ENCODE measurements at regions not wholly inside any gene's neighbourhood (a gene's known extent, or its start where the extent isn't known, plus 50 kb on each side); places are given as distances from the start of the nearest gene placed in this dataset.
"Not testable (repeated sequence)": the region's sequence is repeated elsewhere in the genome, so short reads cannot be mapped to it uniquely, and the experiment has no call there.

GRCh38 chr7:131683536-131684125 lies 127.2 kb upstream of the PODXL start:
- FAIRE-seq: no peak
- DNase-seq (ENCODE audit: low spot score): no peak

GRCh38 chr7:131681961-131682360 lies 125.5 kb upstream of the PODXL start:
- DNase-seq (ENCODE audit: low spot score): no peak
- FAIRE-seq: no peak

GRCh38 chr7:131679071-131679470 lies 122.6 kb upstream of the PODXL start:
- DNase-seq (ENCODE audit: low spot score); FAIRE-seq: not testable (repeated sequence)

- DNase-seq (ENCODE audit: low spot score); FAIRE-seq: not testable (repeated sequence)
Observed at GRCh38 chr7:131676850-131677249, 120.4 kb upstream of the PODXL start.

DNA sequence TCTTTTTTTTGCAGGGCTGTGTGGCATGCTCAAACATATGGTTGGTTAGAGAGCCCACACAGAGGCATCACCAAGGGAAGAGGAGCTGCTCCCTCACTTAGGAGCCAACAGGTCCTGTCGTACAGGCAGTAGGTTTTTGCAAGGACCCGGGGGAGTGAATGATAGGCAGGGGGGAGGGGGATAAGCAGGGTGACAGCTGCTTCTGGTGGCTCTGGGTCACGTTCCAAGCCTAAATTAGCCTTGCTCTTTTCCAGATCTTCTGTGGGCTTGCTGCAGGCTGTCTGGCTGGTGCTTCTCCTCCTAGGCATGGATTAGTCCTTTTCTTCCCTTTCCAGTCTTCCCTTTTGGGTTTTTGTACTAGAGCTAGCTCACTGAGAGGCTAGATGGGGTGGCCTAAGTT lies 117.7 kb upstream of the PODXL start:
- no peak for DNase-seq (ENCODE audit: low spot score)
- FAIRE-seq: no peak

GRCh38 chr7:131673576-131673975 lies 117.1 kb upstream of the PODXL start:
- DNase-seq (ENCODE audit: low spot score): no peak
- no peak for FAIRE-seq

DNA sequence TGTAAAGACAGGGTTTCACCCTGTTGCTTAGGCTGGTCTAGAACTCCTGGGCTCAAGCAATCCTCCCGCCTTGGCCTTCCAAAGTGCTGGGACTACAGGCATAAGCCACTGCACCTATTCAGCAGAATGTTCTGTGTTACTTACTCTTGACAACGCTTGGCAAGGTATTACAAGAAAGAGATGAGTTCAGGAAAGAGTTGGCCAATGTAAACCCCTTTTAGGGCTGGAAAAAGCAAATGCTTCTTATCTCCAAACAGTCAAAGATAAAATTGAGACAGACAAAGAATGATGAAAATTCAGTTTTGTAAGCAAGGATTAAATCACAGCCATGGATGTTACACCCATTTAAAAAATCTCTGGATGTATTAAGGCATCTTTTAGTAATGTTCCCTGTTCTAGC lies 114.0 kb upstream of the PODXL start:
- no peak for DNase-seq (ENCODE audit: low spot score)
- FAIRE-seq: no peak

DNA sequence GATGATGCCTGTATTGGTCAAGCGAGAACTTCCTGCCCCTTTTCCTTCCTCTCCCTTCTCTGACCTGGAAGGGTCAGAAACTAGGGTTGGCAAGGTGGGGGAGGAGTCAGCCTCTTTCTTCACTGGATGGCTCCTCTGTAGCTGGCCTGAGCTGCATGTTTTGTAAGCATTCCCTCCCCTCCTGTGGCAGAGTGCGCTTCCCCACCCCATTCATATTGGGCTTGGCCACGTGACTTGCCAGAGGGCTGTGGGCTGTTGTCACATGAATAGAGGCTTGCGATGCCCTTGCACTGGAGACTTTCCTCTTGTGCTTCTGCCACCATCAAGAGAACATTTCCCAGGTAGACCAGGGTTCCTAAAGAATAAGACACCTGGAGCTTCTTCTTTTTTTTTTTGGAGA lies 111.3 kb upstream of the PODXL start:
- no peak for FAIRE-seq
- no peak for DNase-seq (ENCODE audit: low spot score)

GRCh38 chr7:131665021-131665420 lies 108.6 kb upstream of the PODXL start:
- no peak for FAIRE-seq
- DNase-seq (ENCODE audit: low spot score): no peak

- FAIRE-seq (no peak), DNase-seq (ENCODE audit: low spot score) (no peak)
Observed at GRCh38 chr7:131664570-131664969, 108.1 kb upstream of the PODXL start.

GRCh38 chr7:131662301-131662873 lies 106.0 kb upstream of the PODXL start:
- DNase-seq (ENCODE audit: low spot score); FAIRE-seq: not testable (repeated sequence)

DNA sequence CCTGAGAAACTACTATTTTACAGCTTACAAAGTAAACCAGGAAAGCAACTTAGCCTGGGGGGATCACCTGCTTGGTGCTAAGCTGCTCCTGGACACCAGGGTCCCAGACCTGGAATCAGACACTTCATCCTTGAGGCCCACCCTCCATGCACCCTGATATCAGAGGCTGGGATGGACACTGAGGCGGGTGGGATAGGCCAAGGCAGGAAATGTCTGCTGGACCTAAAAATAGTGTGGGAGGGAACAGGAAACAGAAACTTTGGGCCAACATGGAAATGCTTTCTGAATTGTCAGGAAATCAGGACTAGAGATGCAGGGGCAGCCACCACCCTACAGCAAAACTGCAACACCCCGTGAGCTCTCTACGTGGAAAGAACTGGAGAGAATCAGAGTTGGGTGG lies 101.5 kb upstream of the PODXL start:
- FAIRE-seq: no peak
- no peak for DNase-seq (ENCODE audit: low spot score)

GRCh38 chr7:131656980-131657723 lies 100.7 kb upstream of the PODXL start:
- DNase-seq (ENCODE audit: low spot score): no peak
- no peak for FAIRE-seq

GRCh38 chr7:131655866-131656265 lies 99.4 kb upstream of the PODXL start:
- FAIRE-seq: no peak
- DNase-seq (ENCODE audit: low spot score): no peak

- DNase-seq (ENCODE audit: low spot score) (no peak), FAIRE-seq (no peak)
Observed at GRCh38 chr7:131655447-131655846, 99.0 kb upstream of the PODXL start.

DNA sequence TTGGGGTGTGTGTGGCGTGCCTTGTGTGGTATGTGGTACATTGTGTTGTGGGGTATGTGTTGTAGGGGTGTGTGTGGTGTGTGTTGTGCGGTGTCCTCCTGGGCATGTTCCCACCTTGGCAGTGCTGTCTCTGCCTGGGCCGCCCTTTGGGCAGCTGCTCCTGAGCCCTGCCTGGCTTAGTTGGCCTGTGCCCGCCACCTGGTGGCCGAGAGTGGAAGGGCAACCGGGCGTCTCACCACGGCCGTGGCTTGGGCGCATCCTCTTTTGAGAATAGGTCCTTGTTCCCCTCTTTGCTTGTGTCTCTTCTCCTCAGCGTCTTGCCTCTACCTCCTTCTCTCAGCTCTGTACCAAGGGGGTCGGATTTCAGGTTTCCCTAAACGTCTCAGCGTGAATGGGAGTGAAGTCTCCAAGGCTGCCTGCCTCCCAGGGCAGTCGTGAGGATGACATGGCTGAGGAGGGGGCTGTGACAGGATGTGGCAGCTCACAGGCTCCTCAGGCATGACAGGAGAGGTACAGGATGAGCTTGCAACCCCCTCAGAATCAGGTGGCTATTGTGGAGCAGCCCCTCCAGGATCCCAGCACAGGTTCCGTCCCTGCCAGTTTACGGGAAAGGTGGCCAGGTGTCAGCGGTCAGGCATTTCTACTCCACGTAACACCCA lies 98.4 kb upstream of the PODXL start:
- FAIRE-seq: no peak
- peak; percentile 85 for DNase-seq (ENCODE audit: low spot score)

- FAIRE-seq (no peak), DNase-seq (ENCODE audit: low spot score) (no peak)
Observed at GRCh38 chr7:131654249-131654558, 97.8 kb upstream of the PODXL start.

GRCh38 chr7:131653418-131654248 lies 97.2 kb upstream of the PODXL start:
- FAIRE-seq (no peak), DNase-seq (ENCODE audit: low spot score) (peak; percentile 45)

DNA sequence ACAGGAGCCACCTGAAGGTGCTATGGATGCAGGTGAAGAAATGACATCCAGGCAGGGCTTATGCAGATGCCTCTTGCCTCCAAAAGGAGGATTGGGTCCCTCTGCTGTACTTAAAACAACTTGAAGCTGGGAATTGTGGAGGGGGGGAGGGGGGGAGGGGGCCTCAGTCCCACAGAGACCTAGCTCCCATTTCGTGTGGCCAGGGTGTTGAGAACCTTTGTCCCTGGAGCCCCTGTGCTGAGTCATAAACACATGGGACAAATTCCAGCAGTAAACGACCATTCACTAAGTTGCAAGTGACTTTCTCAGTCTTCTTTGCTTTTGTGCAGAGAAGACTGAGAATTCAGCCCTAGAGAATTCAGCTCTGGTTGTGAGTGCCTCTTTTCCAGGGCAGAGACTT lies 96.5 kb upstream of the PODXL start:
- no peak for DNase-seq (ENCODE audit: low spot score)

DNA sequence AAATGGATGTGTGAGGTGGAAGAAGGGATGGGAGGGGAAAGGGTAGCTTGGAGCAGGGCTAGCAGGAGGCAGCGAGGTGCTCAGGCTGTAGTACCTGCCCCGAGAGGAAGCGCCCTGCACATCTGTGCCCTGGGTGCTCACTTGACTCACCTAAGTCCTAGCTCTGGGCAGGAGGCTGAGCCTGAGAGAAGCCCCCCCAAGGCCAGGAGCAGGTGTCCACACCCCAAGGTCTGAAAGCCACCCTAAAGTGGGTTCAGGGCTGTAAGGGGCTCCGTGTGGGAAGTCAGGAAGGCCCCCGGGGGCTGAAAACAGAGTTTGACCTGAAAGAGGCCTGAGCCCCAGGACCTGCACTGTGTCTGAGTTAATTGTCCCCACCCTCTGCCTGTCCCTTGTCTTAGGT lies 95.8 kb upstream of the PODXL start:
- FAIRE-seq (no peak), DNase-seq (ENCODE audit: low spot score) (no peak)

More for the DNA sequence above, 96.5 kb upstream of the PODXL start:
- FAIRE-seq: no peak

DNA sequence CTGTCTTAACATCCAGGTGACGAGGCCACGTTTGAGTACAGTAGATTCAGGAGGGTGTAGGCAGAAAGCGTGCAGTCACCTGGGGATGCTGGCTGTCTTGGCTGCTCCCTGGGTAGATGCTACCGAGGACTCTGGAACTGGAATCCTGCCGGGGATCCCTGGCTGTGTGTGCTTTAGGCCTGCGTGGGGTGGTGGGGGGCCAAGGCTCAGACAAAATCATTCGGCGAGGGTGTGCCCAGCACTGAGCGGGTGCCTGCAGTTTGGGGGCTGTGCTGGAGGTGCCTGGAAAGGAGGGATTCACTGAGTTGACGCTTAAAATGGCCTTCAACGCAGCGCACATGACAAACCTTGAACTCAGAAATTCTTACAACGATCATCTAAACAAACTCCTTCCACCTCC lies 93.5 kb upstream of the PODXL start:
- DNase-seq (ENCODE audit: low spot score) (no peak), FAIRE-seq (no peak)

Measured in urothelium cell line (cell line).